Activated B cell treated with CpG ODN at 0.5 μM for 24 hours (primary cell): ENCODE measurements at regions not wholly inside any gene's neighbourhood (a gene's known extent, or its start where the extent isn't known, plus 50 kb on each side); places are given as distances from the start of the nearest gene placed in this dataset.
"Not testable (repeated sequence)": the region's sequence is repeated elsewhere in the genome, so short reads cannot be mapped to it uniquely, and the experiment has no call there.

Experiments used
- ATAC-seq: fragments of 200-7000 bp; cut with Tn5 transposase; one replicate; pipeline ENCODE4 v1.10.0; 2021; ENCODE audit warnings: low read depth, mild to moderate bottlenecking, moderate library complexity
- CTCF ChIA-PET: fragments of 350-600 bp; sonication (Branson Sonifier 250); formaldehyde crosslinking; loops from one replicate; lab custom pipeline; 2021; ENCODE audit warnings: antibody characterized with exemption; lab: Charles Lee
- POLR2A ChIA-PET: fragments of 350-600 bp; sonication (Branson Sonifier 250); formaldehyde crosslinking; loops from one replicate; lab custom pipeline; 2021; ENCODE audit warnings: antibody characterized with exemption; lab: Charles Lee
- DNase-seq: peaks from one replicate; pipeline ENCODE4 v3.0.0; 2022
- H3K27ac Mint-ChIP-seq: one replicate; pipeline ENCODE4 v1.8.0; 2020; ENCODE audit warnings: mixed read lengths
- H3K27me3 Mint-ChIP-seq: one replicate; pipeline ENCODE4 v1.8.0; 2021; ENCODE audit warnings: mixed read lengths
- H3K36me3 Mint-ChIP-seq: one replicate; pipeline ENCODE4 v1.8.0; 2021; ENCODE audit warnings: low read depth, mixed read lengths
- H3K4me1 Mint-ChIP-seq: one replicate; pipeline ENCODE4 v1.8.0; 2021; ENCODE audit warnings: mixed read lengths
- H3K4me3 Mint-ChIP-seq: one replicate; pipeline ENCODE4 v1.8.0; 2020; ENCODE audit warnings: mild to moderate bottlenecking, mixed read lengths
- H3K9me3 Mint-ChIP-seq: one replicate; pipeline ENCODE4 v1.8.0; 2020; ENCODE audit warnings: mixed read lengths
- CTCF ChIP-seq: fragments of 200-600 bp; IDR thresholded peaks from one replicate; pipeline ENCODE4 v1.8.0; 2022; ENCODE audit warnings: antibody characterized with exemption, mild to moderate bottlenecking
- intact Hi-C: fragments of 100-400 bp; cut with micrococcal nuclease; formaldehyde crosslinking; loops from one replicate; pipeline ENCODE4 v1.15.1; 2024

GRCh38 chr3:28149960-28150359 is 91.5 kb upstream of the CMC1 start:
- intact Hi-C loops: no loop called here
- DNase-seq: no peak
- CTCF ChIA-PET: no interaction called here
- TF ChIP-seq CTCF: no peak
- Mint-ChIP-seq H3K4me1 (no peaks in the 10 kb centered on the region), H3K27ac (no peak overlapping the region), H3K9me3 (peaks cover 4% of the 10 kb centered on the region), H3K4me3 (no peak overlapping the region), H3K36me3 (no peaks in the 10 kb centered on the region), H3K27me3 (no peaks in the 10 kb centered on the region)
- ATAC-seq: no peak
- POLR2A ChIA-PET: no interaction called here

DNA sequence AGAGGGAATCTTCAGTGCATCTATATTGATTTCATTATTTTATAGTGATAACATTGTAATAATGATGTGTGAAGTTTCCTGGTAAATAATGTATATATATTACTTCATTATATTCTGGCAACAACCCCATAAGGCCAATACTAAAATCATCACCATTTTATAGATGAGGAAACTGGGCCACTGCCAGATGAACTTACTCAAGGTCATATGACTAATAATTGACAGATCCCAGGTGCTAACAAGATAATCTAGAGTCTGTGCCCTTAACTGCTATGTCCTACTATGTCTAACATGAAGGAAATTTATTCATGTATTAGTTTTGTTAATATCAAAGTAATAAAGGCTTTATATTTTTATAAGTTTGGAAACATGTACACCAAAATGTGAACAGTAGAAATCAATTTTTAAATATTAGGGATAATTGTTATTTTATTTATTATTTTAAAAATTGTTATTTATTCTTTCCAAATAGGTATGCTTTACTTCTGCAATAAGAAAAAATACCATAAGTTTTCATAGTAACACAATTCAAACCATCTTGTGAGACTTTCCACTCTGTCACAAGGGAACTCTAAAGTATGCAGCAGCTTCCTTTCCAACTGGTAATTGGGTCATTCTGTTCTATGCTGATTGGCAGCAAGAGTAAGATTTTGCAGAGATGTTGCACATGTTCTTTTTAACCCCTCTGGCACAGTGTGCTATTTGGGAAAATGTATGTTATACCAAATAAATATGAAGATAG is 90.8 kb upstream of the CMC1 start:
- CTCF ChIA-PET: no interaction called here
- H3K9me3 Mint-ChIP-seq: peaks cover 4% of the 10 kb centered on the region
- no peak for DNase-seq
- H3K27me3 Mint-ChIP-seq: no peaks in the 10 kb centered on the region
- POLR2A ChIA-PET: no interaction called here
- H3K27ac Mint-ChIP-seq: no peak overlapping the region
- intact Hi-C loops: no loop called here
- no peaks in the 10 kb centered on the region for H3K36me3 Mint-ChIP-seq
- no peak overlapping the region for H3K4me3 Mint-ChIP-seq
- no peak for TF ChIP-seq CTCF
- ATAC-seq: no peak
- no peaks in the 10 kb centered on the region for H3K4me1 Mint-ChIP-seq

DNA sequence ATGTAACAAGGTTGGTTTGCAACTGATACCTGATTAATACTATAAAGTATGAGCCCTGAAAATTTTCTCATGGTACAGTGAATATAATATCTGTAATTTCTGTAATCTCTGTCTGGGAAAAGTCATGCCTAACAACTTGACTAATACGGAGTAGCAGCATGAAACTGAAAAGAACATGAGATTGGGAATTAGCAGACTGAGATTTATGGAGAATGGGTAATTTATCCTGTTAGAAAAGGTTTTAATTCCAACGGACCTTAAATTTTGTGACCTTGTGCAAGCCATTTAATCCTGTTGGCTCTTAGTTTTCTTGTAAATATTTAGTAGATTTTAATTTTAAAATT is 90.2 kb upstream of the CMC1 start:
- Mint-ChIP-seq H3K27ac (no peak overlapping the region), H3K9me3 (peaks cover 4% of the 10 kb centered on the region), H3K4me1 (no peaks in the 10 kb centered on the region), H3K36me3 (no peaks in the 10 kb centered on the region), H3K27me3 (no peaks in the 10 kb centered on the region), H3K4me3 (no peak overlapping the region)
- POLR2A ChIA-PET: no interaction called here
- no peak for TF ChIP-seq CTCF
- DNase-seq (no peak), ATAC-seq (no peak)
- CTCF ChIA-PET: no interaction called here
- intact Hi-C loops: no loop called here

- no peaks in the 10 kb centered on the region for H3K36me3 Mint-ChIP-seq
- peaks cover 4% of the 10 kb centered on the region for H3K9me3 Mint-ChIP-seq
- H3K4me3 Mint-ChIP-seq: no peak overlapping the region
- intact Hi-C loops: no loop called here
- no peak for ATAC-seq
- CTCF ChIA-PET: no interaction called here
- POLR2A ChIA-PET: no interaction called here
- H3K27ac Mint-ChIP-seq: no peak overlapping the region
- H3K4me1 Mint-ChIP-seq: no peaks in the 10 kb centered on the region
- DNase-seq: no peak
- no peaks in the 10 kb centered on the region for H3K27me3 Mint-ChIP-seq
- TF ChIP-seq CTCF: no peak
Observed at GRCh38 chr3:28151608-28152228, 89.7 kb upstream of the CMC1 start.

- Mint-ChIP-seq H3K4me1 (no peaks in the 10 kb centered on the region), H3K9me3 (peaks cover 15% of the 10 kb centered on the region), H3K27ac (no peak overlapping the region), H3K4me3 (no peak overlapping the region), H3K27me3 (no peaks in the 10 kb centered on the region), H3K36me3 (peaks cover 2% of the 10 kb centered on the region)
- no peak for ATAC-seq
- CTCF ChIA-PET: no interaction called here
- intact Hi-C loops: no loop called here
- TF ChIP-seq CTCF: no peak
- DNase-seq: no peak
- POLR2A ChIA-PET: no interaction called here
Observed at GRCh38 chr3:28155631-28156030, 85.8 kb upstream of the CMC1 start.

GRCh38 chr3:28156599-28156998 is 84.8 kb upstream of the CMC1 start:
- H3K27ac Mint-ChIP-seq: not testable (repeated sequence)

More at GRCh38 chr3:28156599-28156998, 84.8 kb upstream of the CMC1 start:
- H3K9me3 Mint-ChIP-seq: peaks cover 15% of the 10 kb centered on the region
- POLR2A ChIA-PET, CTCF ChIA-PET, H3K36me3 Mint-ChIP-seq, H3K4me3 Mint-ChIP-seq, ATAC-seq, intact Hi-C loops, DNase-seq, H3K4me1 Mint-ChIP-seq, H3K27me3 Mint-ChIP-seq: not testable (repeated sequence)
